ENCODE measurements at regions not wholly inside any gene's neighbourhood (a gene's known extent, or its start where the extent isn't known, plus 50 kb on each side); places are given as distances from the start of the nearest gene placed in this dataset.

DNA sequence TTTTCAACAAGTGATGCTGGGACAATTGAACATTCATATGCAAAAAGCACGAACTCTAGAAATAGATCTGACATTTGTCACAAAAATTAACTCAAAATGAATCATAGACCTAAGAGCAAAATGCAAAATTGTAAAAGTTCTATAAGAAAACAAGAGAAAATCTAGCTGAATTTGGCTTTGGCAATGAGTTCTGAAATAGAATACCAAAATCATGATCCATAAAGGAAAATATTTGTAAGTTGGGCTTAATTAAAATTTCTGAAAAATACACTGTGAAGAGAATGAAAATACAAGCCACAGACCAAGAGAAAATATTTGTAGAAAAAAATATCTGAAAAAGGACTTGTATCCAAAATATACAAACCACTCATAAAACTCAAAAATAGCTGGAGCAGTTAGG, 698.8 kb upstream of the CELF2 start:
- dilution Hi-C loops (cut with MboI; ENCODE audit: extremely low pct_ligation_motif_present, low sequenced_read_pairs): no loop called here
- Histone ChIP-seq H3K9me3 (replicated peaks; ENCODE audit: control insufficient read depth, insufficient read depth, low read length) (no peaks in the 10 kb centered on the region), H2AFZ (ENCODE audit: low read depth, low read length) (no peak overlapping the region), H3K27me3 (ENCODE audit: control insufficient read depth in 2 of 2, insufficient read depth in 2 of 2, low read length in 2 of 2) (no peaks in the 10 kb centered on the region), H3K9me1 (replicated peaks; ENCODE audit: control insufficient read depth, extremely low read depth, insufficient read depth, low read length) (no peaks in the 10 kb centered on the region), H3K4me2 (ENCODE audit: insufficient read depth, low read length) (no peak overlapping the region), H3K79me2 (ENCODE audit: control insufficient read depth, insufficient read depth, low read length) (no peaks in the 10 kb centered on the region), H3K9ac (replicated peaks; ENCODE audit: extremely low read depth, insufficient read depth, low read length) (no peak overlapping the region), H3K27ac (ENCODE audit: insufficient read depth, low read depth, low read length) (no peak overlapping the region), H3K4me1 (ENCODE audit: control insufficient read depth, extremely low read depth, insufficient read depth, low read length) (no peaks in the 10 kb centered on the region), H4K20me1 (replicated peaks; ENCODE audit: control insufficient read depth, extremely low read depth, insufficient read depth, low read length) (no peaks in the 10 kb centered on the region), H3K4me3 (replicated peaks in 1 of 3; ENCODE audit: insufficient read depth in 1 of 3, low read depth in 1 of 3, low read length in 3 of 3) (no peak overlapping the region), H3K36me3 (ENCODE audit: control insufficient read depth in 2 of 2, extremely low read depth in 1 of 2, insufficient read depth in 2 of 2, low read length in 2 of 2) (no peaks in the 10 kb centered on the region)
- FAIRE-seq (no peak), DNase-seq (ENCODE audit: low read depth, low spot score) (no peak)
- ChIA-PET CTCF (no interaction called here), POLR2A (no interaction called here)
- intact Hi-C loops (cut with micrococcal nuclease): no loop called here
- no TSS peak for BruUV-seq (replicated peaks)
- TF ChIP-seq JUN (IDR thresholded peaks at IDR 0.05; ENCODE audit: borderline replicate concordance, insufficient read depth, insufficient read length, low read depth) (no peak), GATA2 (IDR thresholded peaks at IDR 0.05; ENCODE audit: insufficient read depth, insufficient read length, low read depth, low read length) (no peak), POLR2A (IDR thresholded peaks at IDR 0.05; ENCODE audit: low read depth, low read length) (no peak), POLR2AphosphoS5 (IDR thresholded peaks at IDR 0.05; ENCODE audit: insufficient read depth, low read depth, low read length) (no peak), EZH2 (IDR thresholded peaks at IDR 0.05; ENCODE audit: borderline replicate concordance, low read depth, low read length, severe bottlenecking) (no peak), MYC (IDR thresholded peaks at IDR 0.05; ENCODE audit: low read depth, low read length) (no peak), FOS (IDR thresholded peaks at IDR 0.05; ENCODE audit: borderline replicate concordance, insufficient read depth, low read length) (no peak)
- TF ChIP-seq, protein P1, sequence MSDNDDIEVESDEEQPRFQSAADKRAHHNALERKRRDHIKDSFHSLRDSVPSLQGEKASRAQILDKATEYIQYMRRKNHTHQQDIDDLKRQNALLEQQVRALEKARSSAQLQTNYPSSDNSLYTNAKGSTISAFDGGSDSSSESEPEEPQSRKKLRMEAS (IDR thresholded peaks at IDR 0.05; ENCODE audit: insufficient read depth, insufficient read length): no peak
- TF ChIP-seq, protein P2, sequence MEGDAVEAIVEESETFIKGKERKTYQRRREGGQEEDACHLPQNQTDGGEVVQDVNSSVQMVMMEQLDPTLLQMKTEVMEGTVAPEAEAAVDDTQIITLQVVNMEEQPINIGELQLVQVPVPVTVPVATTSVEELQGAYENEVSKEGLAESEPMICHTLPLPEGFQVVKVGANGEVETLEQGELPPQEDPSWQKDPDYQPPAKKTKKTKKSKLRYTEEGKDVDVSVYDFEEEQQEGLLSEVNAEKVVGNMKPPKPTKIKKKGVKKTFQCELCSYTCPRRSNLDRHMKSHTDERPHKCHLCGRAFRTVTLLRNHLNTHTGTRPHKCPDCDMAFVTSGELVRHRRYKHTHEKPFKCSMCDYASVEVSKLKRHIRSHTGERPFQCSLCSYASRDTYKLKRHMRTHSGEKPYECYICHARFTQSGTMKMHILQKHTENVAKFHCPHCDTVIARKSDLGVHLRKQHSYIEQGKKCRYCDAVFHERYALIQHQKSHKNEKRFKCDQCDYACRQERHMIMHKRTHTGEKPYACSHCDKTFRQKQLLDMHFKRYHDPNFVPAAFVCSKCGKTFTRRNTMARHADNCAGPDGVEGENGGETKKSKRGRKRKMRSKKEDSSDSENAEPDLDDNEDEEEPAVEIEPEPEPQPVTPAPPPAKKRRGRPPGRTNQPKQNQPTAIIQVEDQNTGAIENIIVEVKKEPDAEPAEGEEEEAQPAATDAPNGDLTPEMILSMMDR (IDR thresholded peaks at IDR 0.05; ENCODE audit: extremely low read depth in 1 of 2, insufficient read depth in 1 of 2, low read depth in 1 of 2, low read length in 2 of 2): no peak

All from endothelial cell of umbilical vein (primary cell).